BLaER1 (cell line): ENCODE measurements at regions not wholly inside any gene's neighbourhood (a gene's known extent, or its start where the extent isn't known, plus 50 kb on each side); places are given as distances from the start of the nearest gene placed in this dataset.

Experiments
- H3K27ac ChIP-seq: shearing (Covaris generic); formaldehyde crosslinking; 2 replicates; pipeline ENCODE4 v1.8.1; 2022
- H3K27me3 ChIP-seq: shearing (Covaris generic); formaldehyde crosslinking; 2 replicates; pipeline ENCODE4 v1.8.1; 2022
- H3K36me3 ChIP-seq: shearing (Covaris generic); formaldehyde crosslinking; 2 replicates; pipeline ENCODE4 v1.8.1; 2022
- H3K4me1 ChIP-seq: shearing (Covaris generic); formaldehyde crosslinking; 2 replicates; pipeline ENCODE4 v1.8.1; 2022
- H3K4me2 ChIP-seq: shearing (Covaris generic); formaldehyde crosslinking; 2 replicates; pipeline ENCODE4 v1.8.1; 2022
- H3K4me3 ChIP-seq: shearing (Covaris generic); formaldehyde crosslinking; 2 replicates; pipeline ENCODE4 v1.8.1; 2022
- H3K9ac ChIP-seq: shearing (Covaris generic); formaldehyde crosslinking; 2 replicates; pipeline ENCODE4 v1.8.1; 2022
- H3K9me3 ChIP-seq: shearing (Covaris generic); formaldehyde crosslinking; 2 replicates; pipeline ENCODE4 v1.8.1; 2022
- H4K20me1 ChIP-seq: shearing (Covaris generic); formaldehyde crosslinking; 2 replicates; pipeline ENCODE4 v1.8.1; 2022
- Cebpa-rat ChIP-seq: shearing (Covaris generic); IDR thresholded peaks from 2 replicates; pipeline ENCODE4 v1.8.1; 2022

DNA sequence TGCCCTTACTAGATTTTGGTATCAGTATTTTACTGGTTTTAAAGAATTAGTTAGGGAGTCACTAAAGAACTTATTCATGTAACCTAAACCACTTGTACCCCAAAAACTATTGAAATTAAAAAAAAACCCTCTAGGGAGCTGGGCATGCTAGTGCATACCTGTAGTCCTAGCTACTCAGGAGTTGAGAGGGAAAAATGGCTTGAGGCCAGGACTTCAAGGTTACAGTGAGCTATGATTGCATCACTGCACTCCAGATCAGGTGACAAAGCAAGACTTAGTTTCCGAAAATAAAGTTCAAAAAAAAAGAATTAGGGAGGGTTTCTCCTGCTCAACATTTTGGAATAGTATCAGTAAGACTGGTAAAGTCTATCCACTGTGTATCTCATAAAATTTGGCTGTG lies 364.4 kb upstream of the LUZP2 start:
- Histone ChIP-seq H4K20me1 (no peaks in the 10 kb centered on the region), H3K27me3 (no peaks in the 10 kb centered on the region), H3K4me3 (no peak overlapping the region), H3K4me1 (no peaks in the 10 kb centered on the region), H3K9me3 (no peaks in the 10 kb centered on the region), H3K36me3 (no peaks in the 10 kb centered on the region), H3K27ac (no peak overlapping the region), H3K9ac (no peak overlapping the region), H3K4me2 (no peak overlapping the region)
- no peak for TF ChIP-seq Cebpa-rat

DNA sequence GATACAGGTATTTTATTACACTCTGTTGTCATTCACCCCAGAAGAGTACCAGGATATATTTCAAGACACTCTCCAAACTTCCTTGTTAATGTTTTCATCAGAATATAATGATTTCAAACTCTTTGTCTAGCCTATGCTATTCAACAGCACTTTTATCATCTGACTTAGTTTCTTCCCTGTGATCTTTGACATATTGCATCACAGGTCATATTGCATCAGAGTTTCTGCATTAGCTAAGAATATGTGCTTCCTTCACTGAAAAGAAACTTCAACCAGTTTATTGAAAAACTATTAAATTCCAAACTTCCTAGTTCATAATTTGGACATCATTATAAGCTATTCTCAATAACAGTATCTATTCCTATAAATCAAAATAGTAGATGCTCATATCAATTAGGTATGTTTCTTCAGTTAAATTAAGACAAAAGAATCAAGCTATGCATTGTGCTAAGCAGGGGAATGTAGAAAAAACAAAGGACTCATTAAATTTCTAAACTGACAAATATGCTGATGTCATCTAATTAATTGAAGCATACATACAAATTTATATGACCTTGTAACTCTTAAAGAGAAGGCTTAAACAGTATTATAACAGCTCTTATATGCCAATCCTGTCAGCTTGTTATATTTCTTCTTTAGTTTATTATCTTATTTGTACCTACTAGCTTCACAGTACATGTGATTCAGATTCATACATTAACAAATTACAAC lies 361.8 kb upstream of the LUZP2 start:
- H3K9me3 ChIP-seq, result no peaks in the 10 kb centered on the region
- H3K27me3 ChIP-seq, result no peaks in the 10 kb centered on the region
- no peak overlapping the region for H3K4me2 ChIP-seq
- H3K4me3 ChIP-seq, result no peak overlapping the region
- no peaks in the 10 kb centered on the region for H3K4me1 ChIP-seq
- H3K9ac ChIP-seq, result no peak overlapping the region
- H4K20me1 ChIP-seq, result no peaks in the 10 kb centered on the region
- no peak overlapping the region for H3K27ac ChIP-seq
- H3K36me3 ChIP-seq, result no peaks in the 10 kb centered on the region
- no peak for TF ChIP-seq Cebpa-rat

DNA sequence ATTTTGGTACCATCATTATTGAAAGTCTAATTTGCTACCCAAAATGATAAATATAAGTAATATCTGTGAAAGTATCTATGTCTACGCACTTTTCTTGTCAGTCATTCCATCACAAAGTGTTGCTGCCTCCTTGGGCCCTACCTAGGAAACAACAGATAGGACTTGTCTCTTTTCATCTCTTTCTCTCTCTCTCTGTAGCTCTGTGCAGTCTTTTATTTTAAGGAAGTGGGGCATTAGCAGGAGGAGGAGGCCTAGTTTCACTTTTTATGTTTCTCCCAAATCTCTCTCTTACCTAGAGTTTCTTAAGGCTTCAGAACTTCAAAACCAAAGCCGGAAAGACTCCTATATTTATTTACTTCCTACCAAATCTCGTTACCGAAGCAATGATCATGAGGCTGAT lies 354.8 kb upstream of the LUZP2 start:
- H3K9me3 ChIP-seq, result no peaks in the 10 kb centered on the region
- H3K4me1 ChIP-seq, result no peaks in the 10 kb centered on the region
- H3K36me3 ChIP-seq, result no peaks in the 10 kb centered on the region
- H3K4me3 ChIP-seq, result no peak overlapping the region
- H3K27me3 ChIP-seq, result no peaks in the 10 kb centered on the region
- no peak overlapping the region for H3K4me2 ChIP-seq
- H3K9ac ChIP-seq, result no peak overlapping the region
- H4K20me1 ChIP-seq, result no peaks in the 10 kb centered on the region
- no peak overlapping the region for H3K27ac ChIP-seq
- no peak for TF ChIP-seq Cebpa-rat

DNA sequence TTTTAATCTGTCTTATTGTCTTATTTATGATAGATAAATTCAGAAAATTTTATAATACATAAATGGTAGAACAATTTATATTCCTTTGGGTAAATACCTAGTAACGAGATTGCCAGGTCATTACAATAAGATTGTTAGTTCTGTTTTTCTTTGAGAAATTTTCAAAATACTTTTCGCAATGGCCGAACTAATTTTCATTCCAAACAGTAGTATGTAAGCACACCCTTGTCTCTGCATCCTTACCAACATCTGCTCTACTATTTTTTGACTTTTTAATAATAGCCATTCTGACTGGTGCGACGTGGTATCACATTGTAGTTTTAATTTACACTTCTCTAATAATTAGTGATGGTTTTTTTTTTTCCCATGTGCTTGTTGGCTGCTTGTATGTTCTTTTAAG lies 351.4 kb upstream of the LUZP2 start:
- Histone ChIP-seq H3K9ac (no peak overlapping the region), H3K27me3 (no peaks in the 10 kb centered on the region)
- no peak for TF ChIP-seq Cebpa-rat

DNA sequence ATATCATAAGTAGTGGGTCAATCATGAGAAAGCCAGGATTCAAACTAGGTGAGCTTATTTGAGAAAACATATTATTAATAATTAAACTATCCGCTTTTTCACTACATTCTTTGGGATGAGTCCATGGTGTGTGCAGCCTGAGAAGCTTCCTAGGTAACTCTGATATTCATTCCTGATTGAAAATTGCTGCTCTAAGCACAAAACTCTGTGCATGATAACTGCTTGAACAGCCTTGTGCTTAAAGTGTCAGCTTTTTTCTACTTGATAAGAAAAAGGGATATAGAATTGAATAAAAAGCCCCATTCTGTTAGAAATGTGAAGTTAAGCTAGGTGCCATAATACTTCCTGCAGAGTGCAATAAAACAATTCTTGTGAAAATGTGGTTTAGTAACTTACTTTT lies 343.5 kb upstream of the LUZP2 start:
- no peak overlapping the region for H3K9ac ChIP-seq
- no peak for TF ChIP-seq Cebpa-rat
- no peaks in the 10 kb centered on the region for H3K27me3 ChIP-seq
- H3K4me2 ChIP-seq, result no peak overlapping the region
- H3K4me1 ChIP-seq, result 0 out of 2 replicates have a peak, but pooled peaks cover 5% of the 10 kb centered on the region
- H3K36me3 ChIP-seq, result no peaks in the 10 kb centered on the region
- H3K9me3 ChIP-seq, result no peaks in the 10 kb centered on the region
- no peak overlapping the region for H3K27ac ChIP-seq
- H4K20me1 ChIP-seq, result no peaks in the 10 kb centered on the region
- no peak overlapping the region for H3K4me3 ChIP-seq

More for the DNA sequence above, 351.4 kb upstream of the LUZP2 start:
- Histone ChIP-seq H3K4me1 (no peaks in the 10 kb centered on the region), H3K4me3 (no peak overlapping the region), H3K27ac (no peak overlapping the region), H3K4me2 (no peak overlapping the region), H3K36me3 (no peaks in the 10 kb centered on the region), H4K20me1 (no peaks in the 10 kb centered on the region), H3K9me3 (no peaks in the 10 kb centered on the region)

DNA sequence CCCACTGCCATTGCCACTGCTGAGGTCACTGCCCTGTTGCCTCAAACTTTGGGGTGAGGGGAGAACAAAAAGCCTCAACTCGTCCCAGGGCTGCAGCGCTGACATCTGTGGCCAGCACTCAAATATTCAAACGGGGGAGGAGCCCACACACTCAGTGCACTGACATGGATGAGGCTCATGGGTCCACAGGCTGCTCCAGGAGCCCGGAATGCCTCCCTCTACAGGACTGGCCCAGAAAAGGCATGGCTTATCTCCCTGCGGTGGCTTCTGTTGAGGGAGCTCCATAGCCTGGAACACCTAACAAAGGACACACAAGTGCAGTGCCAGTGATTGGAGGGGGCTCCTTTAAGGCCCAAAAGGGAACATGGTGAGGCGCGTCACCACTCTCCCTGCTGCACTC lies 341.1 kb upstream of the LUZP2 start:
- no peaks in the 10 kb centered on the region for H3K36me3 ChIP-seq
- 0 out of 2 replicates have a peak, but pooled peaks cover 5% of the 10 kb centered on the region for H3K4me1 ChIP-seq
- no peak for TF ChIP-seq Cebpa-rat
- no peaks in the 10 kb centered on the region for H3K9me3 ChIP-seq
- no peak overlapping the region for H3K27ac ChIP-seq
- H3K4me3 ChIP-seq, result no peak overlapping the region
- H3K27me3 ChIP-seq, result no peaks in the 10 kb centered on the region
- H3K4me2 ChIP-seq, result no peak overlapping the region
- H4K20me1 ChIP-seq, result no peaks in the 10 kb centered on the region
- no peak overlapping the region for H3K9ac ChIP-seq

DNA sequence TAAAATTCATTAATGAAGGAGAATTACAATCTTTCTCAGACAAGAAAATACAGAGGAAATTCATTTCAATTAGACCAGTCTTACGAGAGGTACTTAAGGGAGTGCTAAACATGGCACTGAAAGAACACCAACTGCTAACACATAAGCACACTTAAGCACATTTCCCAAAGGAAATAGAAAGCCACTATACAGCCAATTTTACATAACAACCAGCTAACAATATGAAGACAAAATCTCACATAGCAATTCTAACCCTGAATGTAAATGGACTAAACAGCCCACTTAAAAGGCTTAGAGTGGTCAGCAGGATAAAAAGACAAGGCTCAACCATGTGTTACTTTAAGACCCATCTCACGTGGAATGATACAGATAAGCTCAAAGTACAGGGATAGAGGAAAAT lies 339.5 kb upstream of the LUZP2 start:
- no peaks in the 10 kb centered on the region for H3K27me3 ChIP-seq
- H4K20me1 ChIP-seq, result no peaks in the 10 kb centered on the region
- no peaks in the 10 kb centered on the region for H3K9me3 ChIP-seq
- H3K4me2 ChIP-seq, result no peak overlapping the region
- H3K9ac ChIP-seq, result no peak overlapping the region
- H3K36me3 ChIP-seq, result no peaks in the 10 kb centered on the region
- 0 out of 2 replicates have a peak, but pooled peaks cover 5% of the 10 kb centered on the region for H3K4me1 ChIP-seq
- no peak overlapping the region for H3K27ac ChIP-seq
- no peak for TF ChIP-seq Cebpa-rat
- no peak overlapping the region for H3K4me3 ChIP-seq

DNA sequence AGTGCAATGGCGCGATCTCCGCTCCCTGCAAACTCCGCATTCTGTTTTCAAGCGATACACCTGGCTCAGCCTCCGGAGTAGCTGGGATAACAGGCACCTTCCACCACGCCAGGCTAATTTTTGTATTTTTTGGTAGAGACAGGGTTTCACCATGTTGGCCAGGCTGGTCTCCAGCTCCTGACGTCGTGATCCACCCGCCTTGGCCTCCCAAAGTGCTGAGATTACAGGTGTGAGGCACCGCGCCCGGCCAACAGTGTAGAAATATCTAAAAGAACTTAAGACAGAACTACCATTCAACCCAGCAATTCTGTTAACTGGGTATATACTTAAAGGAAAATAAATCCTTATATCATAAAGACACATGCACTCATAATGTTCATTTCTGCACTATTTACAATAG lies 335.3 kb upstream of the LUZP2 start:
- Histone ChIP-seq H3K9ac (no peak overlapping the region), H3K4me1 (no peaks in the 10 kb centered on the region)
- TF ChIP-seq Cebpa-rat, result no peak

DNA sequence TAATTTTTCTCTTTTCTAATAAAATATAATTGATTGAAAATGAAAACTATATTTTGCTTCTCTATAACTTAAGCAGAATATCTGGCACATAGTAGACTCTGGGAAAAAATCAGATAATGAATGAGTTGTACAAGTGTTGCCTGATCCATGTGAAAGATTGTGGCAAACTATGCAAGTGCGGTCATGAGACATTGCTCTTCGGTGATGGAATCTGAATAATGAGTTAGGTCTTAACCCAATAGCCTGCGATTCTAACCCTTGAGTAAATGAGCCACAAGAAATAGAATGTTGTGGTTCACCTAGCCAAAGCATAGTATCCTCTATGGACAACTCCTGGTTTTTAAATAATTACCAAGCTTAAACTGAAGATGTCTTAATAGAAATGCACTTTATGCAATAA lies 333.7 kb upstream of the LUZP2 start:
- Histone ChIP-seq H3K27ac (no peak overlapping the region), H3K9ac (no peak overlapping the region), H3K9me3 (no peaks in the 10 kb centered on the region), H3K36me3 (no peaks in the 10 kb centered on the region), H4K20me1 (no peaks in the 10 kb centered on the region), H3K4me1 (no peaks in the 10 kb centered on the region), H3K27me3 (no peaks in the 10 kb centered on the region), H3K4me2 (no peak overlapping the region), H3K4me3 (no peak overlapping the region)
- TF ChIP-seq Cebpa-rat, result no peak

More for the DNA sequence above, 335.3 kb upstream of the LUZP2 start:
- H3K36me3 ChIP-seq, result no peaks in the 10 kb centered on the region
- no peak overlapping the region for H3K4me2 ChIP-seq
- H3K27ac ChIP-seq, result no peak overlapping the region
- no peaks in the 10 kb centered on the region for H4K20me1 ChIP-seq
- no peak overlapping the region for H3K4me3 ChIP-seq
- H3K9me3 ChIP-seq, result no peaks in the 10 kb centered on the region
- H3K27me3 ChIP-seq, result no peaks in the 10 kb centered on the region

DNA sequence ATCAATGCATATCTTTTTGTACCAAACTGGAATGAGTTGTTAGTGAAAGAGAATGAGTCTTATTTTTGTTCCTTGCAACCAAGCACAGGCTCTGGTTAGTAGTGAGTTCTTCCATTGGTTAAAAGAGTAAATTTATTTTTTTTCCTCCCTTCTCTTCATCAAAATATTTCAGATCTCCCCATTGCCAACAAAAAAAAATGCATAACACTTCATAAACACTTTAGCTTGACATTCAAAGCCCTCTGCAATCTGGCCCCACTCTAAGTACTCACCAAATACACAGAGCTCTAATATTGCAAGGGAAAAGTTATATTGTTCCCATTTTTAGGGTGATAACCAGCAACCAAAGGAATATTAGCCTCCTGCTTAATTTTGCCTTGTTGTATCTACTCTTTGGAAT lies 333.0 kb upstream of the LUZP2 start:
- Histone ChIP-seq H3K27me3 (no peaks in the 10 kb centered on the region), H3K4me1 (no peaks in the 10 kb centered on the region), H3K4me2 (no peak overlapping the region), H3K27ac (no peak overlapping the region), H3K4me3 (no peak overlapping the region), H4K20me1 (no peaks in the 10 kb centered on the region), H3K36me3 (no peaks in the 10 kb centered on the region), H3K9me3 (no peaks in the 10 kb centered on the region), H3K9ac (no peak overlapping the region)
- no peak for TF ChIP-seq Cebpa-rat

DNA sequence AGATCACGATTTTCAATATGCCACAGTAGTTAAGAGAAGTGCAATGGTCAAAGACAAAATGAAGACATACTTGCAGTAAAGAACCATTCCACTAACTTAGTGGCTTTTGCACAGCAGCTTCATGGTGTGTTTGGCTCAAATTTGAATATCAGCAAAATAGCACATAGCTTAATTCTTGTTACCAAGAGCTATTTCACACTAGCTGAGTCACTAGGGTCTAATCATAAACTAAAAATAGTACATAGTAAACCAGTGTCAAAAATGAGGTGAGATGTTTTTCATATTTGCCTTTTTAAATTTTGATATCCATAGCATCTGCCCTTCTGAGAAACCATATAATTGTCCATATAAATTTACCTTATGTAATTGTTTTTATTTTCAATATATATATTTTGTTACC lies 325.0 kb upstream of the LUZP2 start:
- Histone ChIP-seq H3K4me2 (no peak overlapping the region), H3K9me3 (no peaks in the 10 kb centered on the region), H3K27ac (no peak overlapping the region), H3K4me1 (no peaks in the 10 kb centered on the region), H3K9ac (no peak overlapping the region), H3K36me3 (no peaks in the 10 kb centered on the region), H3K27me3 (no peaks in the 10 kb centered on the region), H4K20me1 (no peaks in the 10 kb centered on the region), H3K4me3 (no peak overlapping the region)
- TF ChIP-seq Cebpa-rat, result no peak
